K562 (cell line): ENCODE measurements at regions not wholly inside any gene's neighbourhood (a gene's known extent, or its start where the extent isn't known, plus 50 kb on each side); places are given as distances from the start of the nearest gene placed in this dataset.

Experiments used
- ATAC-seq: fragments of 200-7000 bp; cut with Tn5 transposase; 3 replicates; pipeline ENCODE4 v1.9.1; 2020; ENCODE audit warnings: moderate library complexity
- BruUV-seq: library from RNA; stranded (reverse); fragments of 400-500 nt; replicated peaks from 2 replicates; lab custom pipeline; 2021; lab: Mats Ljungman, UMichigan
- CTCF ChIA-PET: fragments of 300-600 bp; formaldehyde crosslinking; extraction: SDS; loops from one replicate; lab custom pipeline; 2021; ENCODE audit warnings: low intra/inter-chr PET ratio; lab: Yijun Ruan, JAX
- POLR2A ChIA-PET: fragments of 300-600, 350-650 bp; sonication (Branson Sonifier 250); formaldehyde crosslinking; extraction: SDS; loops from one replicate; lab custom pipeline; 2021; ENCODE audit warnings: antibody characterized with exemption, inconsistent platforms; lab: Yijun Ruan, JAX
- DNase-seq, 4 experiments: peaks; one replicate each; pipeline versions ENCODE4 v3.0.0 to v3.0.0-alpha.2; 2011 to 2018; ENCODE audit warnings: low spot score in 3 of 4, mixed read lengths in 3 of 4; ENCODE audit errors: extremely low read depth in 1 of 4
- FAIRE-seq: peaks from 2 replicates; lab custom pipeline; 2011; peaks lifted over from hg19 to GRCh38; lab: Jason Lieb, UNC
- H2AFZ ChIP-seq: 2 replicates; pipeline ENCODE4 v1.6.0; 2011; ENCODE audit warnings: low read depth, low read length, control low read depth, inconsistent platforms
- H3K27ac ChIP-seq: fragments of 200-600 bp; 3 replicates; pipeline ENCODE4 v1.8.0; 2011; ENCODE audit warnings: low read depth, mild to moderate bottlenecking, control low read depth, inconsistent platforms, low read length, moderate library complexity, mixed read lengths; ENCODE audit errors: extremely low read depth
- H3K27me3 ChIP-seq, 2 experiments: fragments of 300-600 bp in 1 of 2; 2 replicates in 1 of 2; 3 replicates in 1 of 2; pipeline versions ENCODE4 v1.6.0 to v1.8.0; 2011; ENCODE audit warnings: inconsistent platforms in 2 of 2, low read length in 2 of 2, mild to moderate bottlenecking in 1 of 2, mixed read lengths in 1 of 2, moderate library complexity in 1 of 2; ENCODE audit not compliant: control insufficient read depth in 2 of 2, insufficient read depth in 2 of 2
- H3K36me3 ChIP-seq: fragments of 300-600 bp; 3 replicates; pipeline ENCODE4 v1.8.0; 2011; ENCODE audit warnings: mild to moderate bottlenecking, low read length, inconsistent platforms; ENCODE audit not compliant: control insufficient read depth, insufficient read depth
- H3K4me1 ChIP-seq, 2 experiments: fragments of 200-600 bp in 1 of 2; replicated peaks in 1 of 2; 2 replicates in 1 of 2; 3 replicates in 1 of 2; pipeline versions ENCODE4 v1.5.1 to v1.8.0; 2011; ENCODE audit warnings: inconsistent platforms in 2 of 2, low read length in 2 of 2, mild to moderate bottlenecking in 1 of 2, mixed read lengths in 1 of 2, moderate library complexity in 1 of 2; ENCODE audit not compliant: control insufficient read depth in 2 of 2, insufficient read depth in 2 of 2
- H3K4me2 ChIP-seq: 2 replicates; pipeline ENCODE4 v1.6.1; 2011; ENCODE audit warnings: low read length, control low read depth, inconsistent platforms, mixed read lengths; ENCODE audit not compliant: insufficient read depth
- H3K4me3 ChIP-seq: fragments of 200-600 bp; sonication (generic), shearing (Covaris generic); 2 replicates; pipeline ENCODE4 v1.5.1; 2016; ENCODE audit warnings: control low read depth, inconsistent platforms
- H3K79me2 ChIP-seq: fragments of 200-600 bp; 3 replicates; pipeline ENCODE4 v1.8.0; 2011; ENCODE audit warnings: low read length, inconsistent platforms; ENCODE audit not compliant: control insufficient read depth, insufficient read depth
- H3K9ac ChIP-seq, 2 experiments: 2 replicates each; pipeline versions ENCODE4 v1.6.0 to v1.6.1; 2011; ENCODE audit warnings: low read depth in 2 of 2, low read length in 2 of 2, control low read depth in 1 of 2, inconsistent platforms in 1 of 2, mild to moderate bottlenecking in 1 of 2, mixed read lengths in 1 of 2; ENCODE audit not compliant: insufficient read depth in 1 of 2
- H3K9me1 ChIP-seq: one replicate; pipeline ENCODE4 v1.6.0; 2011; ENCODE audit warnings: inconsistent platforms, mild to moderate bottlenecking, low read length, moderate library complexity; ENCODE audit not compliant: control insufficient read depth, insufficient read depth
- H3K9me3 ChIP-seq: replicated peaks from 2 replicates; pipeline ENCODE4 v1.5.1; 2011; ENCODE audit warnings: low read depth, low read length, inconsistent platforms; ENCODE audit not compliant: control insufficient read depth, insufficient read depth
- H4K20me1 ChIP-seq: replicated peaks from 2 replicates; pipeline ENCODE4 v1.6.1; 2011; ENCODE audit warnings: low read length, inconsistent platforms, mixed read lengths; ENCODE audit not compliant: control insufficient read depth, insufficient read depth
- DMBX1 ChIP-seq: fragments of 250-450 bp; sonication (Bioruptor Pico); IDR thresholded peaks from 2 replicates; pipeline ENCODE4 v1.8.0; 2022; ENCODE audit warnings: inconsistent platforms, mild to moderate bottlenecking, moderate library complexity, borderline replicate concordance
- EWSR1 ChIP-seq: fragments of 450-650 bp; IDR thresholded peaks from 2 replicates; pipeline ENCODE4 v1.6.1; 2018; ENCODE audit warnings: borderline replicate concordance, mild to moderate bottlenecking, low read depth, moderate library complexity; ENCODE audit not compliant: partially characterized antibody
- MCM7 ChIP-seq, 2 experiments: fragments of 450-650 bp; IDR thresholded peaks; 2 replicates each; pipeline ENCODE4 v1.6.1; 2016 to 2018
- NELFE ChIP-seq: IDR thresholded peaks from 2 replicates; pipeline ENCODE4 v1.6.1; 2011; ENCODE audit warnings: mild to moderate bottlenecking; ENCODE audit not compliant: insufficient read depth, insufficient read length
- PHB2 ChIP-seq: fragments of 450-650 bp; IDR thresholded peaks from 2 replicates; pipeline ENCODE4 v1.6.1; 2017; ENCODE audit warnings: low read depth
- RFX7 ChIP-seq: fragments of 250-450 bp; sonication (Bioruptor Pico); IDR thresholded peaks from 2 replicates; pipeline ENCODE4 v1.5.1; 2021; ENCODE audit warnings: mild to moderate bottlenecking
- TCF3 ChIP-seq: sonication (generic); formaldehyde crosslinking; IDR thresholded peaks from 2 replicates; pipeline ENCODE4 v1.4.0; 2020; ENCODE audit warnings: mild to moderate bottlenecking, missing genetic modification reagents
- WGBS: fragments of 100-300 bp; shearing (Covaris generic); methylation state at CpG from one replicate; pipeline ENCODE4 v1.1.6; 2016; ENCODE audit warnings: low coverage, mixed read lengths; ENCODE audit not compliant: insufficient coverage; ENCODE audit errors: missing lambda C conversion rate; 5-methylcytosine and 5-hydroxymethylcytosine counted together
- in situ Hi-C: fragments of 300-500 bp; cut with MboI; formaldehyde crosslinking; loops from 4 replicates; pipeline ENCODE4 v1.15.0; 2018; ENCODE audit warnings: inconsistent platforms, mixed read lengths
- intact Hi-C: fragments of 100-400 bp; cut with micrococcal nuclease; formaldehyde crosslinking; loops from 2 replicates; pipeline ENCODE4 v1.14.2; 2022
- TF ChIP-seq, protein P1 (sequence below): fragments of 450-650 bp; IDR thresholded peaks from 2 replicates; pipeline ENCODE4 v1.6.1; 2016; ENCODE audit warnings: mild to moderate bottlenecking, moderate library complexity
- TF ChIP-seq, protein P2 (sequence below): fragments of 450-650 bp; IDR thresholded peaks from 2 replicates; pipeline ENCODE4 v1.6.1; 2014; ENCODE audit warnings: low read depth, mild to moderate bottlenecking, moderate library complexity, borderline replicate concordance

- Histone ChIP-seq H4K20me1 (no peaks in the 10 kb centered on the region), H3K4me2 (peak overlapping the region; percentile 12; the same call in 1 of the 2 replicates), H3K79me2 (no peaks in the 10 kb centered on the region), H3K27ac (no peak overlapping the region), H3K27me3 (no peaks in the 10 kb centered on the region), H3K9ac (no peak overlapping the region), H3K9me3 (no peaks in the 10 kb centered on the region), H3K36me3 (no peaks in the 10 kb centered on the region), H2AFZ (no peak overlapping the region), H3K9me1 (no peaks in the 10 kb centered on the region), H3K4me3 (no peak overlapping the region), H3K4me1 (no peaks in the 10 kb centered on the region)
- BruUV-seq: no TSS peak
- intact Hi-C loops (no loop called here), in situ Hi-C loops (no loop called here)
- FAIRE-seq (no peak), ATAC-seq (no peak), DNase-seq (no peak)
- under 1% methylated on average over 8 of the region's 8 CpGs for WGBS
- TF ChIP-seq TCF3 (CRISPR knock-in tag) (no peak), MCM7 (IDR thresholded peaks at IDR 0.05) (no peak), DMBX1 (CRISPR knock-in tag) (no peak), PHB2 (no peak), RFX7 (CRISPR knock-in tag) (no peak), NELFE (no peak), EWSR1 (no peak)
- TF ChIP-seq, protein P1, sequence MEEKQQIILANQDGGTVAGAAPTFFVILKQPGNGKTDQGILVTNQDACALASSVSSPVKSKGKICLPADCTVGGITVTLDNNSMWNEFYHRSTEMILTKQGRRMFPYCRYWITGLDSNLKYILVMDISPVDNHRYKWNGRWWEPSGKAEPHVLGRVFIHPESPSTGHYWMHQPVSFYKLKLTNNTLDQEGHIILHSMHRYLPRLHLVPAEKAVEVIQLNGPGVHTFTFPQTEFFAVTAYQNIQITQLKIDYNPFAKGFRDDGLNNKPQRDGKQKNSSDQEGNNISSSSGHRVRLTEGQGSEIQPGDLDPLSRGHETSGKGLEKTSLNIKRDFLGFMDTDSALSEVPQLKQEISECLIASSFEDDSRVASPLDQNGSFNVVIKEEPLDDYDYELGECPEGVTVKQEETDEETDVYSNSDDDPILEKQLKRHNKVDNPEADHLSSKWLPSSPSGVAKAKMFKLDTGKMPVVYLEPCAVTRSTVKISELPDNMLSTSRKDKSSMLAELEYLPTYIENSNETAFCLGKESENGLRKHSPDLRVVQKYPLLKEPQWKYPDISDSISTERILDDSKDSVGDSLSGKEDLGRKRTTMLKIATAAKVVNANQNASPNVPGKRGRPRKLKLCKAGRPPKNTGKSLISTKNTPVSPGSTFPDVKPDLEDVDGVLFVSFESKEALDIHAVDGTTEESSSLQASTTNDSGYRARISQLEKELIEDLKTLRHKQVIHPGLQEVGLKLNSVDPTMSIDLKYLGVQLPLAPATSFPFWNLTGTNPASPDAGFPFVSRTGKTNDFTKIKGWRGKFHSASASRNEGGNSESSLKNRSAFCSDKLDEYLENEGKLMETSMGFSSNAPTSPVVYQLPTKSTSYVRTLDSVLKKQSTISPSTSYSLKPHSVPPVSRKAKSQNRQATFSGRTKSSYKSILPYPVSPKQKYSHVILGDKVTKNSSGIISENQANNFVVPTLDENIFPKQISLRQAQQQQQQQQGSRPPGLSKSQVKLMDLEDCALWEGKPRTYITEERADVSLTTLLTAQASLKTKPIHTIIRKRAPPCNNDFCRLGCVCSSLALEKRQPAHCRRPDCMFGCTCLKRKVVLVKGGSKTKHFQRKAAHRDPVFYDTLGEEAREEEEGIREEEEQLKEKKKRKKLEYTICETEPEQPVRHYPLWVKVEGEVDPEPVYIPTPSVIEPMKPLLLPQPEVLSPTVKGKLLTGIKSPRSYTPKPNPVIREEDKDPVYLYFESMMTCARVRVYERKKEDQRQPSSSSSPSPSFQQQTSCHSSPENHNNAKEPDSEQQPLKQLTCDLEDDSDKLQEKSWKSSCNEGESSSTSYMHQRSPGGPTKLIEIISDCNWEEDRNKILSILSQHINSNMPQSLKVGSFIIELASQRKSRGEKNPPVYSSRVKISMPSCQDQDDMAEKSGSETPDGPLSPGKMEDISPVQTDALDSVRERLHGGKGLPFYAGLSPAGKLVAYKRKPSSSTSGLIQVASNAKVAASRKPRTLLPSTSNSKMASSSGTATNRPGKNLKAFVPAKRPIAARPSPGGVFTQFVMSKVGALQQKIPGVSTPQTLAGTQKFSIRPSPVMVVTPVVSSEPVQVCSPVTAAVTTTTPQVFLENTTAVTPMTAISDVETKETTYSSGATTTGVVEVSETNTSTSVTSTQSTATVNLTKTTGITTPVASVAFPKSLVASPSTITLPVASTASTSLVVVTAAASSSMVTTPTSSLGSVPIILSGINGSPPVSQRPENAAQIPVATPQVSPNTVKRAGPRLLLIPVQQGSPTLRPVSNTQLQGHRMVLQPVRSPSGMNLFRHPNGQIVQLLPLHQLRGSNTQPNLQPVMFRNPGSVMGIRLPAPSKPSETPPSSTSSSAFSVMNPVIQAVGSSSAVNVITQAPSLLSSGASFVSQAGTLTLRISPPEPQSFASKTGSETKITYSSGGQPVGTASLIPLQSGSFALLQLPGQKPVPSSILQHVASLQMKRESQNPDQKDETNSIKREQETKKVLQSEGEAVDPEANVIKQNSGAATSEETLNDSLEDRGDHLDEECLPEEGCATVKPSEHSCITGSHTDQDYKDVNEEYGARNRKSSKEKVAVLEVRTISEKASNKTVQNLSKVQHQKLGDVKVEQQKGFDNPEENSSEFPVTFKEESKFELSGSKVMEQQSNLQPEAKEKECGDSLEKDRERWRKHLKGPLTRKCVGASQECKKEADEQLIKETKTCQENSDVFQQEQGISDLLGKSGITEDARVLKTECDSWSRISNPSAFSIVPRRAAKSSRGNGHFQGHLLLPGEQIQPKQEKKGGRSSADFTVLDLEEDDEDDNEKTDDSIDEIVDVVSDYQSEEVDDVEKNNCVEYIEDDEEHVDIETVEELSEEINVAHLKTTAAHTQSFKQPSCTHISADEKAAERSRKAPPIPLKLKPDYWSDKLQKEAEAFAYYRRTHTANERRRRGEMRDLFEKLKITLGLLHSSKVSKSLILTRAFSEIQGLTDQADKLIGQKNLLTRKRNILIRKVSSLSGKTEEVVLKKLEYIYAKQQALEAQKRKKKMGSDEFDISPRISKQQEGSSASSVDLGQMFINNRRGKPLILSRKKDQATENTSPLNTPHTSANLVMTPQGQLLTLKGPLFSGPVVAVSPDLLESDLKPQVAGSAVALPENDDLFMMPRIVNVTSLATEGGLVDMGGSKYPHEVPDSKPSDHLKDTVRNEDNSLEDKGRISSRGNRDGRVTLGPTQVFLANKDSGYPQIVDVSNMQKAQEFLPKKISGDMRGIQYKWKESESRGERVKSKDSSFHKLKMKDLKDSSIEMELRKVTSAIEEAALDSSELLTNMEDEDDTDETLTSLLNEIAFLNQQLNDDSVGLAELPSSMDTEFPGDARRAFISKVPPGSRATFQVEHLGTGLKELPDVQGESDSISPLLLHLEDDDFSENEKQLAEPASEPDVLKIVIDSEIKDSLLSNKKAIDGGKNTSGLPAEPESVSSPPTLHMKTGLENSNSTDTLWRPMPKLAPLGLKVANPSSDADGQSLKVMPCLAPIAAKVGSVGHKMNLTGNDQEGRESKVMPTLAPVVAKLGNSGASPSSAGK: no peak
- TF ChIP-seq, protein P2, sequence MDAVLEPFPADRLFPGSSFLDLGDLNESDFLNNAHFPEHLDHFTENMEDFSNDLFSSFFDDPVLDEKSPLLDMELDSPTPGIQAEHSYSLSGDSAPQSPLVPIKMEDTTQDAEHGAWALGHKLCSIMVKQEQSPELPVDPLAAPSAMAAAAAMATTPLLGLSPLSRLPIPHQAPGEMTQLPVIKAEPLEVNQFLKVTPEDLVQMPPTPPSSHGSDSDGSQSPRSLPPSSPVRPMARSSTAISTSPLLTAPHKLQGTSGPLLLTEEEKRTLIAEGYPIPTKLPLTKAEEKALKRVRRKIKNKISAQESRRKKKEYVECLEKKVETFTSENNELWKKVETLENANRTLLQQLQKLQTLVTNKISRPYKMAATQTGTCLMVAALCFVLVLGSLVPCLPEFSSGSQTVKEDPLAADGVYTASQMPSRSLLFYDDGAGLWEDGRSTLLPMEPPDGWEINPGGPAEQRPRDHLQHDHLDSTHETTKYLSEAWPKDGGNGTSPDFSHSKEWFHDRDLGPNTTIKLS: no peak
- CTCF ChIA-PET: no interaction called here
- POLR2A ChIA-PET: no interaction called here
Observed at GRCh38 chr7:68336594-68336993, 1261.7 kb upstream of the AUTS2 start.
